HG03064 (cell line): ENCODE measurements at regions not wholly inside any gene's neighbourhood (a gene's known extent, or its start where the extent isn't known, plus 50 kb on each side); places are given as distances from the start of the nearest gene placed in this dataset.

Experiments
- ATAC-seq: cut with Tn5 transposase; IDR thresholded peaks from one replicate; pipeline ENCODE4 v1.9.1; 2021; ENCODE audit warnings: low read depth; ENCODE audit not compliant: unreplicated experiment

GRCh38 chr5:124342584-124342983 is 403.9 kb downstream of the ZNF608 start:
- no peak for ATAC-seq

GRCh38 chr5:124342027-124342471 is 404.4 kb downstream of the ZNF608 start:
- ATAC-seq: no peak

GRCh38 chr5:124341066-124341858 is 405.2 kb downstream of the ZNF608 start:
- no peak for ATAC-seq

GRCh38 chr5:124337996-124338395 is 408.4 kb downstream of the ZNF608 start:
- ATAC-seq: no peak

- ATAC-seq: no peak
These were observed 413.0 kb downstream of the ZNF608 start for GRCh38 chr5:124333298-124333979.

GRCh38 chr5:124332273-124332672 is 414.2 kb downstream of the ZNF608 start:
- ATAC-seq: no peak

- ATAC-seq: no peak
These were observed 415.7 kb downstream of the ZNF608 start for GRCh38 chr5:124330595-124331220.

GRCh38 chr5:124328201-124328600 is 418.2 kb downstream of the ZNF608 start:
- ATAC-seq: no peak

GRCh38 chr5:124318661-124319060 is 427.8 kb downstream of the ZNF608 start:
- ATAC-seq: no peak

- ATAC-seq: no peak
These were observed 429.0 kb downstream of the ZNF608 start for GRCh38 chr5:124317451-124317850.

GRCh38 chr5:124315741-124316415 is 430.6 kb downstream of the ZNF608 start:
- no peak for ATAC-seq

GRCh38 chr5:124310453-124310852 is 436.0 kb downstream of the ZNF608 start:
- no peak for ATAC-seq

- no peak for ATAC-seq
These were observed 437.0 kb downstream of the ZNF608 start for GRCh38 chr5:124309241-124309980.

GRCh38 chr5:124303366-124303765 is 443.1 kb downstream of the ZNF608 start:
- ATAC-seq: no peak

- ATAC-seq: no peak
These were observed 443.9 kb downstream of the ZNF608 start for GRCh38 chr5:124302533-124302932.

GRCh38 chr5:124301850-124302249 is 444.6 kb downstream of the ZNF608 start:
- ATAC-seq: no peak

- no peak for ATAC-seq
These were observed 445.4 kb downstream of the ZNF608 start for GRCh38 chr5:124300815-124301621.

GRCh38 chr5:124297826-124298225 is 448.6 kb downstream of the ZNF608 start:
- no peak for ATAC-seq

- no peak for ATAC-seq
These were observed 454.1 kb downstream of the ZNF608 start for GRCh38 chr5:124292322-124292855.
